C4-2B (cell line): ENCODE measurements at regions not wholly inside any gene's neighbourhood (a gene's known extent, or its start where the extent isn't known, plus 50 kb on each side); places are given as distances from the start of the nearest gene placed in this dataset.

ENCODE experiments used
- CTCF ChIP-seq: fragments of 450-650 bp; conservative IDR thresholded peaks from 2 replicates; pipeline ENCODE4 v1.5.1; 2017; ENCODE audit warnings: mild to moderate bottlenecking
- ZFX ChIP-seq: fragments of 450-650 bp; IDR thresholded peaks from 2 replicates; pipeline ENCODE4 v1.6.1; 2017

GRCh38 chr11:134862587-134863195, 450.6 kb upstream of the B3GAT1 start:
- TF ChIP-seq CTCF: no peak
- TF ChIP-seq ZFX: no peak
